NCI-H128 (cell line): ENCODE measurements at regions not wholly inside any gene's neighbourhood (a gene's known extent, or its start where the extent isn't known, plus 50 kb on each side); places are given as distances from the start of the nearest gene placed in this dataset.
"Not testable (repeated sequence)": the region's sequence is repeated elsewhere in the genome, so short reads cannot be mapped to it uniquely, and the experiment has no call there.

Experiments used
- DNase-seq: peaks from one replicate; lab custom pipeline; 2025; ENCODE audit not compliant: unreplicated experiment; lab: John Stamatoyannopoulos, UW

- DNase-seq = no peak
Measured at GRCh38 chr7:106452031-106452851, 167.5 kb upstream of the NAMPT start.

GRCh38 chr7:106451171-106451570, 166.4 kb upstream of the NAMPT start:
- no peak for DNase-seq

- DNase-seq = no peak
Measured at GRCh38 chr7:106450716-106451115, 165.9 kb upstream of the NAMPT start.

- DNase-seq = no peak
Measured at GRCh38 chr7:106448992-106449859, 164.4 kb upstream of the NAMPT start.

- DNase-seq = no peak
Measured at GRCh38 chr7:106448346-106448991, 163.7 kb upstream of the NAMPT start.

GRCh38 chr7:106447318-106447847, 162.6 kb upstream of the NAMPT start:
- no peak for DNase-seq

GRCh38 chr7:106445366-106445765, 160.6 kb upstream of the NAMPT start:
- not testable (repeated sequence) for DNase-seq

- DNase-seq = no peak
Measured at GRCh38 chr7:106444068-106444655, 159.4 kb upstream of the NAMPT start.

- DNase-seq = no peak
Measured at GRCh38 chr7:106443156-106443555, 158.4 kb upstream of the NAMPT start.

- DNase-seq = no peak
Measured at GRCh38 chr7:106442476-106442875, 157.7 kb upstream of the NAMPT start.

- not testable (repeated sequence) for DNase-seq
Measured at GRCh38 chr7:106441343-106441742, 156.6 kb upstream of the NAMPT start.

GRCh38 chr7:106436933-106437332, 152.2 kb upstream of the NAMPT start:
- DNase-seq = not testable (repeated sequence)

GRCh38 chr7:106433377-106433776, 148.6 kb upstream of the NAMPT start:
- no peak for DNase-seq

GRCh38 chr7:106430535-106431455, 146.0 kb upstream of the NAMPT start:
- no peak for DNase-seq

- no peak for DNase-seq
Measured at GRCh38 chr7:106430103-106430502, 145.3 kb upstream of the NAMPT start.

GRCh38 chr7:106426803-106427202, 142.0 kb upstream of the NAMPT start:
- no peak for DNase-seq

GRCh38 chr7:106425017-106425719, 140.4 kb upstream of the NAMPT start:
- no peak for DNase-seq

- no peak for DNase-seq
Measured at GRCh38 chr7:106424476-106425016, 139.8 kb upstream of the NAMPT start.
